ENCODE measurements at regions not wholly inside any gene's neighbourhood (a gene's known extent, or its start where the extent isn't known, plus 50 kb on each side); places are given as distances from the start of the nearest gene placed in this dataset.
"Not testable (repeated sequence)": the region's sequence is repeated elsewhere in the genome, so short reads cannot be mapped to it uniquely, and the experiment has no call there.

DNA sequence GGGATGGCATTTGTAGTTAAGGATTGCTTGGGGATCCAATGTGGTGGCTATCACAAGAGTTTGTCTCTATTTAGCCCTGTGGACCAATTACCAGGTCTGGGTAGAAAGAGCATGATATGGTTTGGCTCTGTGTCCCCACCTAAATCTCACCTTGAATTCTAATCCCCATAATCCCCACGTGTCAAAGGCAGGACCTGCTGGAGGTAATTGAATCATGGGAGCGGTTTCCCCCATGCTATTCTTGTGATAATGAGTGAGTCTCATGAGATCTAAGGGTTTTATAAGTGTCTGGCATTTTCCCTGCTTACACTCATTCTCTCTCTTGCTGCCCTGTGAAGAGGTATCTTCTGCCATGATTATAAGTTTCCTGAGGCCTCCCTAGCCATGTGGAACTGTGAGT is 86.4 kb upstream of the HS3ST4 start:
- no peak overlapping the region for H3K27ac ChIP-seq (ENCODE audit: low read length)
- peaks cover 27% of the 10 kb centered on the region; the same call in 1 of the 2 replicates for H3K4me1 ChIP-seq (ENCODE audit: insufficient read depth, low read length)
- no peaks in the 10 kb centered on the region for H3K27me3 ChIP-seq (ENCODE audit: insufficient read depth, low read length)
- H3K36me3 ChIP-seq (ENCODE audit: insufficient read depth, low read depth, low read length), result no peaks in the 10 kb centered on the region
- H3K9me3 ChIP-seq (ENCODE audit: insufficient read depth, low read depth, low read length), result no peaks in the 10 kb centered on the region
- no peak overlapping the region for H3K9ac ChIP-seq (ENCODE audit: low read depth, low read length)
- H3K4me3 ChIP-seq (ENCODE audit: low read length), result no peak overlapping the region

GRCh38 chr16:25601306-25601705 is 90.5 kb upstream of the HS3ST4 start:
- H3K9me3 ChIP-seq (ENCODE audit: insufficient read depth, low read depth, low read length); H3K4me3 ChIP-seq (ENCODE audit: low read length); H3K27ac ChIP-seq (ENCODE audit: low read length); H3K4me1 ChIP-seq (ENCODE audit: insufficient read depth, low read length); H3K36me3 ChIP-seq (ENCODE audit: insufficient read depth, low read depth, low read length); H3K27me3 ChIP-seq (ENCODE audit: insufficient read depth, low read length); H3K9ac ChIP-seq (ENCODE audit: low read depth, low read length): not testable (repeated sequence)

DNA sequence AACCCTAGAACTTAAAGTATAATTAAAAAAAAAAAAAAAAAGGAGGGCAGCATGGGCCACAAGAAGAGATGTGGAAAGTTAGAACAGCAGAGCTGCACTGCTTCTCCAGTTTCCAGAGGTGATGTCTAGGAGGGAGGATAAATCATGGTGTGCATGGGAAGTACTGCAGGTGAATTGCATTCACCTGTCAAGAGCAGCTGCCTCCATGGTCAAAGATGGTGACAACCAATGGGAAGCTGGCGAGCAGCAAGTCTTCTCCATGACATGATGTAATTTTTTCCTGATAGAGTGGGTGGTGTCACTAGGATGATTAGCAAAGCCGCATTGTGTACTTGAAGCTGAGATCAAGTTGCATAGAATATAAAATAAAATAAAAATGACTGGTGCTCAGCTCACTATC is 95.6 kb upstream of the HS3ST4 start:
- no peaks in the 10 kb centered on the region for H3K36me3 ChIP-seq (ENCODE audit: insufficient read depth, low read depth, low read length)
- no peak overlapping the region for H3K27ac ChIP-seq (ENCODE audit: low read length)
- H3K9ac ChIP-seq (ENCODE audit: low read depth, low read length), result no peak overlapping the region
- no peaks in the 10 kb centered on the region for H3K9me3 ChIP-seq (ENCODE audit: insufficient read depth, low read depth, low read length)
- no peak overlapping the region for H3K4me3 ChIP-seq (ENCODE audit: low read length)
- no peaks in the 10 kb centered on the region for H3K27me3 ChIP-seq (ENCODE audit: insufficient read depth, low read length)
- no peaks in the 10 kb centered on the region for H3K4me1 ChIP-seq (ENCODE audit: insufficient read depth, low read length)

DNA sequence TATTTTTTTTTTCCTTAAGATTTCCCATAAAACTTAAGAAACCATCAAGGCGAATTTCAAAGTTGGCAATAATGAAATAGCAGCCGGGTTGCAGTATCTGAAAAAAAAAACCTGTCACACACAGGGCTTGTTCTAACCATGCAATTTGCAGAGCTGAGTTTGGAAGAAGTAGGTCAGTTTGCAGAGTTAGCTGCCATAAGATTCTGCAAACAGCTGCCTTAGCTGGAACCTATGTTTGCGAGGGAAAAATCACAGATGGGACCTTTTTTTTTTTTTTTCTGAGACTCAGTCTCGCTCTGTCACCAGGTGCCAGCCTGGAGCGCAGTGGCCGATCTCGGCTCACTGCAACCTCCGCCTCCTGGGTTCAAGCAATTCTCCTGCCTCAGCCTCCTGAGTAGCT is 98.5 kb upstream of the HS3ST4 start:
- Histone ChIP-seq H3K9ac (ENCODE audit: low read depth, low read length) (no peak overlapping the region), H3K27me3 (ENCODE audit: insufficient read depth, low read length) (no peaks in the 10 kb centered on the region), H3K36me3 (ENCODE audit: insufficient read depth, low read depth, low read length) (no peaks in the 10 kb centered on the region), H3K9me3 (ENCODE audit: insufficient read depth, low read depth, low read length) (no peaks in the 10 kb centered on the region), H3K4me1 (ENCODE audit: insufficient read depth, low read length) (no peaks in the 10 kb centered on the region), H3K4me3 (ENCODE audit: low read length) (no peak overlapping the region), H3K27ac (ENCODE audit: low read length) (no peak overlapping the region)

DNA sequence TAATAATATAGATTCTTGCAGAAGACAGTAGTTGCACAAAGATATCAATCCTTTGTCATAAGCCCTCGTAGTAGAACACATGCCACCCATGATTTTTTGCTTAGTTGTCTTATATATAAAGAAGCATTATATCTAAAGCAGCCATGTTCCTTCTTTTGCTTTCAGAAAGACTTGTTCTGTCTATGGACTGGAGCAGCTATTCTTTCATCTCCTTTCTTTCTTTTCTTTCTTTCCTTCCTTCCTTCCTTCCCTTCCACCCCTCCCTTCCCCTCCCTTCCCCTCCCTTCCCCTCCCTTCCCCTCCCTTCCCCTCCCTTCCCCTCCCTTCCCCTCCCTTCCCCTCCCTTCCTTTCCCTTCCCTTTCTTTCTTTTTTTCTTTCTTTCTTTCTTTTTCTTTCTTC is 104.0 kb upstream of the HS3ST4 start:
- H3K27me3 ChIP-seq (ENCODE audit: insufficient read depth, low read length), result no peaks in the 10 kb centered on the region
- no peak overlapping the region for H3K27ac ChIP-seq (ENCODE audit: low read length)
- no peaks in the 10 kb centered on the region for H3K4me1 ChIP-seq (ENCODE audit: insufficient read depth, low read length)
- H3K36me3 ChIP-seq (ENCODE audit: insufficient read depth, low read depth, low read length), result no peaks in the 10 kb centered on the region
- H3K9ac ChIP-seq (ENCODE audit: low read depth, low read length), result no peak overlapping the region
- H3K4me3 ChIP-seq (ENCODE audit: low read length), result no peak overlapping the region
- H3K9me3 ChIP-seq (ENCODE audit: insufficient read depth, low read depth, low read length), result no peaks in the 10 kb centered on the region

- Histone ChIP-seq H3K4me3 (ENCODE audit: low read length) (no peak overlapping the region), H3K4me1 (ENCODE audit: insufficient read depth, low read length) (no peaks in the 10 kb centered on the region), H3K27ac (ENCODE audit: low read length) (no peak overlapping the region), H3K9ac (ENCODE audit: low read depth, low read length) (no peak overlapping the region), H3K9me3 (ENCODE audit: insufficient read depth, low read depth, low read length) (no peaks in the 10 kb centered on the region), H3K36me3 (ENCODE audit: insufficient read depth, low read depth, low read length) (no peaks in the 10 kb centered on the region), H3K27me3 (ENCODE audit: insufficient read depth, low read length) (no peaks in the 10 kb centered on the region)
Observed at GRCh38 chr16:25586826-25587225, 104.9 kb upstream of the HS3ST4 start.

DNA sequence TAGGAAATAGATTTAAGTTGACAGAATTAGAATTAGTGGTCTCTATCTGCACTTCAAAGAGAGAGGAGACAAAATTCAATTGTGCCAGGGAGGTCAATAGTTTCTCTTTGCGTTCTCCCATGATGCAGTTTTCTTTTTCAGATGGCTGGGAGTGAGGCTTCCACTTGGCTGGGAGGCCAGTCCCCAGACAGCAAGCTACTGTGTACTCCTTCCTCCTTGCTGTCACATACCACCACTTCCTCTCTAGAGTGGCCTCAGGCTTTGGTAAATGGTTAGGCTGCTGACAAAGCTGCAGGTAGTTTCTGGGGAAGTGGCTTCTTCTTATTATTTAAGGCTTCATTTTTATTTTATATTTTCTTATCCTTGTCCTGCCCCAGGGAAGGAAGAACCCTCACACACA is 106.2 kb upstream of the HS3ST4 start:
- no peaks in the 10 kb centered on the region for H3K4me1 ChIP-seq (ENCODE audit: insufficient read depth, low read length)
- no peak overlapping the region for H3K4me3 ChIP-seq (ENCODE audit: low read length)
- no peaks in the 10 kb centered on the region for H3K27me3 ChIP-seq (ENCODE audit: insufficient read depth, low read length)
- no peaks in the 10 kb centered on the region for H3K36me3 ChIP-seq (ENCODE audit: insufficient read depth, low read depth, low read length)
- no peak overlapping the region for H3K9ac ChIP-seq (ENCODE audit: low read depth, low read length)
- H3K9me3 ChIP-seq (ENCODE audit: insufficient read depth, low read depth, low read length), result no peaks in the 10 kb centered on the region
- H3K27ac ChIP-seq (ENCODE audit: low read length), result no peak overlapping the region

DNA sequence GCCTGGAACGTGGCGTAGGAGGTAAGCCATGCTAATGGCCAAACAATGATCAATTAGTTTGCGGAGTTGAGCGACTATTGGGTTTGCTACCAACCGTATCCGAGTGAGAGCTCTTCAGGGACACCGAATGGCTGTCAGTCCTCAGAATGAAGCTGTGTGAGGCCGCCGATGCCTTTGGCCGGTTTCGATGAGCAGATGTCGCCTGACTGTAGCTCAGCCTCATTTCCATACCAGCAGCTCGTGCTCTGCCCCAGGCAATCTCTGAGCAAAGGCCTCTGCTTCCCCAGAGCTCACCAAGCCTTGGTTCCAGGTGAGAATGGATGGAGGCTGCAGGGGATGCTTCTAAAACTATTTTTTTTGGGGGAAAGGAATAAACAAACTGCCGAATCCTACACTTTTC is 111.7 kb upstream of the HS3ST4 start:
- Histone ChIP-seq H3K9ac (ENCODE audit: low read depth, low read length) (no peak overlapping the region), H3K27me3 (ENCODE audit: insufficient read depth, low read length) (no peaks in the 10 kb centered on the region), H3K4me1 (ENCODE audit: insufficient read depth, low read length) (peaks cover 5% of the 10 kb centered on the region; the same call in 1 of the 2 replicates), H3K36me3 (ENCODE audit: insufficient read depth, low read depth, low read length) (no peaks in the 10 kb centered on the region), H3K27ac (ENCODE audit: low read length) (no peak overlapping the region), H3K4me3 (ENCODE audit: low read length) (no peak overlapping the region), H3K9me3 (ENCODE audit: insufficient read depth, low read depth, low read length) (no peaks in the 10 kb centered on the region; the same call in 1 of the 2 replicates)

DNA sequence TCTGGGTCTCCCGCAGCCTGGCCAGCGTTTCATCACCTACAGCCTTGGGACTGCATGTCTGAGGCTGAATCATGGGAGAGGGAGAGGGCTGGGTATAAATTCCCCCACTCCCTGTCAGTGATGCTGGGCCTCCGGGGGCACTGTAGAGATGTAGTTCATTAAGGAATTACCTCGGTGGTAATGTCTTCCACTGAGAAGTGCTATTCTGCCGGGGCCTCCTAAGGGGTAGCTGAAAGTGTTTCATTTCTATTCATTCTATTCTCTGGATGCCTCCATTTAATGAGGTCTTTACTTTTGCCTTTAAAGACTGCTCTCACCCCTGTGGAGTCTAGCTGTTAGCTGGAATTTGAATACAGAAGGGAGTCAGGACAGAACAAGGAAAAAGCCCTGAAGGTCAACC is 116.4 kb upstream of the HS3ST4 start:
- no peak overlapping the region for H3K9ac ChIP-seq (ENCODE audit: low read depth, low read length)
- H3K36me3 ChIP-seq (ENCODE audit: insufficient read depth, low read depth, low read length), result no peaks in the 10 kb centered on the region
- no peak overlapping the region for H3K4me3 ChIP-seq (ENCODE audit: low read length)

GRCh38 chr16:25571712-25572111 is 120.0 kb upstream of the HS3ST4 start:
- no peak overlapping the region for H3K4me3 ChIP-seq (ENCODE audit: low read length)
- no peaks in the 10 kb centered on the region for H3K27me3 ChIP-seq (ENCODE audit: insufficient read depth, low read length)
- no peak overlapping the region for H3K27ac ChIP-seq (ENCODE audit: low read length)
- H3K9me3 ChIP-seq (ENCODE audit: insufficient read depth, low read depth, low read length), result no peaks in the 10 kb centered on the region; the same call in 1 of the 2 replicates
- H3K4me1 ChIP-seq (ENCODE audit: insufficient read depth, low read length), result peaks cover 11% of the 10 kb centered on the region; the same call in 1 of the 2 replicates
- no peaks in the 10 kb centered on the region for H3K36me3 ChIP-seq (ENCODE audit: insufficient read depth, low read depth, low read length)
- no peak overlapping the region for H3K9ac ChIP-seq (ENCODE audit: low read depth, low read length)

More for the DNA sequence above, 116.4 kb upstream of the HS3ST4 start:
- Histone ChIP-seq H3K27me3 (ENCODE audit: insufficient read depth, low read length) (no peaks in the 10 kb centered on the region), H3K4me1 (ENCODE audit: insufficient read depth, low read length) (peaks cover 11% of the 10 kb centered on the region; the same call in 1 of the 2 replicates), H3K9me3 (ENCODE audit: insufficient read depth, low read depth, low read length) (no peaks in the 10 kb centered on the region; the same call in 1 of the 2 replicates), H3K27ac (ENCODE audit: low read length) (no peak overlapping the region)

- Histone ChIP-seq H3K9ac (ENCODE audit: low read depth, low read length) (no peak overlapping the region), H3K27me3 (ENCODE audit: insufficient read depth, low read length) (no peaks in the 10 kb centered on the region), H3K36me3 (ENCODE audit: insufficient read depth, low read depth, low read length) (no peaks in the 10 kb centered on the region), H3K9me3 (ENCODE audit: insufficient read depth, low read depth, low read length) (no peaks in the 10 kb centered on the region), H3K4me3 (ENCODE audit: low read length) (no peak overlapping the region), H3K4me1 (ENCODE audit: insufficient read depth, low read length) (peaks cover 17% of the 10 kb centered on the region), H3K27ac (ENCODE audit: low read length) (no peak overlapping the region)
Observed at GRCh38 chr16:25570131-25570530, 121.6 kb upstream of the HS3ST4 start.

DNA sequence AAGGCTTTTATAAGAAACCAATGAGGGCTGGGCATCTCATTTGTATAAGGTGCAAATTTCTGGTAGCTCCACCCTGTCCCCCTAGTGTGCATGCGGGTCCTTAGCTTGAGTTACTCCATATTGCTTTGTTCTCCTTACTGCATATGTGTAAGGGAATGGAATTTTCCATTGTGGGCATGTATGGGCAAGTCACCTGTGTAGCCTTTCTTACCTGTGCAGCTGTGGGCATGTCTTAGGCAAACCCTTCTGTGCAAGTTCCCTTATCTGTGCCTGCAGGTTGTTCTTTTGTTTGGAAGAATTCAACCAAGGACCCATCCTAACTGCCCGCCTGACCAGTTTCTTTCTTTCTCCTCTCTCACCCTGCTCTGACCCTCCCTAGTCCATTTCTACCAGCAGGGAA is 122.8 kb upstream of the HS3ST4 start:
- Histone ChIP-seq H3K9ac (ENCODE audit: low read depth, low read length) (no peak overlapping the region), H3K27ac (ENCODE audit: low read length) (no peak overlapping the region), H3K9me3 (ENCODE audit: insufficient read depth, low read depth, low read length) (no peaks in the 10 kb centered on the region), H3K4me1 (ENCODE audit: insufficient read depth, low read length) (peaks cover 11% of the 10 kb centered on the region), H3K27me3 (ENCODE audit: insufficient read depth, low read length) (no peaks in the 10 kb centered on the region), H3K4me3 (ENCODE audit: low read length) (no peak overlapping the region), H3K36me3 (ENCODE audit: insufficient read depth, low read depth, low read length) (no peaks in the 10 kb centered on the region)

GRCh38 chr16:25566183-25566582 is 125.6 kb upstream of the HS3ST4 start:
- Histone ChIP-seq H3K4me1 (ENCODE audit: insufficient read depth, low read length) (peaks cover 11% of the 10 kb centered on the region), H3K36me3 (ENCODE audit: insufficient read depth, low read depth, low read length) (no peaks in the 10 kb centered on the region), H3K9me3 (ENCODE audit: insufficient read depth, low read depth, low read length) (no peaks in the 10 kb centered on the region), H3K9ac (ENCODE audit: low read depth, low read length) (no peak overlapping the region), H3K27ac (ENCODE audit: low read length) (no peak overlapping the region), H3K27me3 (ENCODE audit: insufficient read depth, low read length) (no peaks in the 10 kb centered on the region), H3K4me3 (ENCODE audit: low read length) (no peak overlapping the region)

All from iPS-20b (cell line).